ENCODE measurements at regions not wholly inside any gene's neighbourhood (a gene's known extent, or its start where the extent isn't known, plus 50 kb on each side); places are given as distances from the start of the nearest gene placed in this dataset.
A peak's percentile ranks its signal among the peaks of the same experiment; 100 is the strongest.

DNA sequence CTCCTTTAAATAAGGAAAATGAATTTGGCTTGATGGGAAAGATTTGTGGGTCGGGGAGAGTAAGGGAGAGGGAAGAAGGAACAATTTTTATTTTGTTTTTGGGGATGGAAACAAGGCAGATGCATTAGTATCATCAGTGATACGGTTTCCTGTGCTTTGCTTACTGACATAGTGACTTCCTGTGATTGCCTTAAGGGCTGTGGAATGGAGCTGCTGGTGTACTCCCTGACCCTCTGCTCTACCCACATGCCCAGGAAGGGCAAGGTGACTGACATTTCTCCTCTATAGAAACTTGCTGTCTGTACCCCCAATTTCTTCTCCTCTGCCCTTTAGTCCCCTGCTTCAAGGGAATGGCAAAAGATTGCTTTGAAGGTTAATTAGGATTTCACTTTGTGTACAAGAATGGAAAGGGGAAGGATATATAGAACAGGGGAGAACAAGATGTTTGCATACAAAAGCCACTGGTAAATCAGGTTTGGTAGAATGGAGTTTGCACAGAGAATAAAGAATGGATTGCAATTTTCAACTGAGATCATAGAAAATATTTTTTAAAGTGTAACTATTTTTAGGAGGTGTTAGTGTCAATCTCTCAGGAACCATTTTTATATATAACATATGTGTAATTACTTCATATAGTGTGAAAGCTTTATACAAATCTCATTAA is 129.0 kb upstream of the AGR3 start:
- H3K9me3 Mint-ChIP-seq, result no peaks in the 10 kb centered on the region
- no peak overlapping the region for H2BK12ac ChIP-seq (ENCODE audit: insufficient read length, low read depth, low read length)
- no peak overlapping the region for H2BK120ac ChIP-seq (ENCODE audit: low read depth, low read length, poor library complexity, severe bottlenecking)
- no peaks in the 10 kb centered on the region for H3K4me1 ChIP-seq (ENCODE audit: insufficient read depth, low read length)
- H2AFZ ChIP-seq (ENCODE audit: low read length), result no peak overlapping the region
- H3K9me3 ChIP-seq (ENCODE audit: control insufficient read depth, low read depth, low read length), result no peaks in the 10 kb centered on the region
- no peaks in the 10 kb centered on the region for H3K4me1 Mint-ChIP-seq
- H3K27me3 ChIP-seq (ENCODE audit: insufficient read depth, low read length), result no peaks in the 10 kb centered on the region
- H3K18ac ChIP-seq (ENCODE audit: insufficient read length, low read depth, low read length), result no peak overlapping the region
- no peak overlapping the region for H2BK15ac ChIP-seq (ENCODE audit: low read depth, low read length)
- H3K9ac ChIP-seq (ENCODE audit: extremely low read depth, insufficient read length, low read length), result no peak overlapping the region
- WGBS (ENCODE audit: extremely low coverage, insufficient read length, low lambda C conversion rate), result no CpG with 5 or more reads among the region's 2 CpGs
- H3K27me3 Mint-ChIP-seq (ENCODE audit: low read depth), result no peaks in the 10 kb centered on the region
- no peak overlapping the region for H2BK5ac ChIP-seq (ENCODE audit: insufficient read length, low read length)
- DNase-seq, result no peak
- no peak overlapping the region for H3K27ac ChIP-seq (ENCODE audit: insufficient read length, low read depth, low read length)
- no peak overlapping the region for H3K56ac ChIP-seq (ENCODE audit: insufficient read length, low read depth, low read length)
- H3K23ac ChIP-seq (ENCODE audit: insufficient read length, low read depth, low read length), result no peak overlapping the region
- H4K20me1 ChIP-seq (ENCODE audit: control insufficient read depth, insufficient read depth, insufficient read length), result no peaks in the 10 kb centered on the region
- no peaks in the 10 kb centered on the region for H3K79me1 ChIP-seq (ENCODE audit: insufficient read depth, low read depth, low read length, poor library complexity, severe bottlenecking)
- no peak overlapping the region for H4K91ac ChIP-seq (ENCODE audit: insufficient read length, low read depth, low read length)
- no peak overlapping the region for H2AK5ac ChIP-seq (ENCODE audit: insufficient read length, low read length)
- H3K4me3 Mint-ChIP-seq, result no peak overlapping the region
- no peak overlapping the region for H4K5ac ChIP-seq (ENCODE audit: insufficient read length, low read depth, low read length)
- no peaks in the 10 kb centered on the region for H3K36me3 Mint-ChIP-seq (ENCODE audit: insufficient read depth in 1 of 3, low read depth in 3 of 3)
- H3K23me2 ChIP-seq (ENCODE audit: insufficient read length, low read depth, low read length, poor library complexity, severe bottlenecking), result no peaks in the 10 kb centered on the region
- no peak overlapping the region for H3K4ac ChIP-seq (ENCODE audit: low read depth, low read length)
- TF ChIP-seq, protein P1, sequence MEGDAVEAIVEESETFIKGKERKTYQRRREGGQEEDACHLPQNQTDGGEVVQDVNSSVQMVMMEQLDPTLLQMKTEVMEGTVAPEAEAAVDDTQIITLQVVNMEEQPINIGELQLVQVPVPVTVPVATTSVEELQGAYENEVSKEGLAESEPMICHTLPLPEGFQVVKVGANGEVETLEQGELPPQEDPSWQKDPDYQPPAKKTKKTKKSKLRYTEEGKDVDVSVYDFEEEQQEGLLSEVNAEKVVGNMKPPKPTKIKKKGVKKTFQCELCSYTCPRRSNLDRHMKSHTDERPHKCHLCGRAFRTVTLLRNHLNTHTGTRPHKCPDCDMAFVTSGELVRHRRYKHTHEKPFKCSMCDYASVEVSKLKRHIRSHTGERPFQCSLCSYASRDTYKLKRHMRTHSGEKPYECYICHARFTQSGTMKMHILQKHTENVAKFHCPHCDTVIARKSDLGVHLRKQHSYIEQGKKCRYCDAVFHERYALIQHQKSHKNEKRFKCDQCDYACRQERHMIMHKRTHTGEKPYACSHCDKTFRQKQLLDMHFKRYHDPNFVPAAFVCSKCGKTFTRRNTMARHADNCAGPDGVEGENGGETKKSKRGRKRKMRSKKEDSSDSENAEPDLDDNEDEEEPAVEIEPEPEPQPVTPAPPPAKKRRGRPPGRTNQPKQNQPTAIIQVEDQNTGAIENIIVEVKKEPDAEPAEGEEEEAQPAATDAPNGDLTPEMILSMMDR (conservative IDR thresholded peaks at IDR 0.05), result no peak
- no peak overlapping the region for H4K8ac ChIP-seq (replicated peaks; ENCODE audit: insufficient read length, low read depth, low read length)
- H2BK20ac ChIP-seq (ENCODE audit: low read depth, low read length, poor library complexity, severe bottlenecking), result no peak overlapping the region
- H3K4me2 ChIP-seq (ENCODE audit: insufficient read depth, insufficient read length, low read length), result no peak overlapping the region
- no peaks in the 10 kb centered on the region for H3K79me2 ChIP-seq (ENCODE audit: insufficient read depth, low read length)
- H3K27ac Mint-ChIP-seq, result peak overlapping the region in 1 of 3 experiments; percentile 78; a peak in 1 of 7 replicates
- no peak overlapping the region for H3K14ac ChIP-seq (ENCODE audit: insufficient read depth, low read length)
- H3T11ph ChIP-seq (ENCODE audit: low read length), result no peak overlapping the region
